HG03521 (cell line): ENCODE measurements at regions not wholly inside any gene's neighbourhood (a gene's known extent, or its start where the extent isn't known, plus 50 kb on each side); places are given as distances from the start of the nearest gene placed in this dataset.
"Not testable (repeated sequence)": the region's sequence is repeated elsewhere in the genome, so short reads cannot be mapped to it uniquely, and the experiment has no call there.

Experiments used
- ATAC-seq: cut with Tn5 transposase; IDR thresholded peaks from one replicate; pipeline ENCODE4 v1.9.1; 2021; ENCODE audit warnings: mild to moderate bottlenecking, moderate library complexity; ENCODE audit not compliant: unreplicated experiment

GRCh38 chr12:33588725-33589405 is 149.2 kb upstream of the SYT10 start:
- no peak for ATAC-seq

GRCh38 chr12:33589576-33590114 is 150.0 kb upstream of the SYT10 start:
- ATAC-seq: no peak

- ATAC-seq: no peak
Observed at GRCh38 chr12:33593753-33594152, 154.1 kb upstream of the SYT10 start.

GRCh38 chr12:33596061-33596460 is 156.4 kb upstream of the SYT10 start:
- ATAC-seq: no peak

GRCh38 chr12:33596814-33597213 is 157.2 kb upstream of the SYT10 start:
- ATAC-seq: no peak

- ATAC-seq: no peak
Observed at GRCh38 chr12:33602515-33602914, 162.9 kb upstream of the SYT10 start.

- ATAC-seq: no peak
Observed at GRCh38 chr12:33605757-33606156, 166.1 kb upstream of the SYT10 start.

- ATAC-seq: no peak
Observed at GRCh38 chr12:33609910-33610309, 170.3 kb upstream of the SYT10 start.

- ATAC-seq: no peak
Observed at GRCh38 chr12:33614630-33615029, 175.0 kb upstream of the SYT10 start.

GRCh38 chr12:33617218-33617617 is 177.6 kb upstream of the SYT10 start:
- ATAC-seq: no peak

GRCh38 chr12:33628087-33628486 is 188.5 kb upstream of the SYT10 start:
- ATAC-seq: no peak

GRCh38 chr12:33634544-33634943 is 194.9 kb upstream of the SYT10 start:
- no peak for ATAC-seq

- not testable (repeated sequence) for ATAC-seq
Observed at GRCh38 chr12:33636930-33637329, 197.3 kb upstream of the SYT10 start.

- no peak for ATAC-seq
Observed at GRCh38 chr12:33639975-33640374, 200.4 kb upstream of the SYT10 start.

- ATAC-seq: no peak
Observed at GRCh38 chr12:33649992-33650391, 210.4 kb upstream of the SYT10 start.

GRCh38 chr12:33650832-33651231 is 211.2 kb upstream of the SYT10 start:
- ATAC-seq: no peak

- no peak for ATAC-seq
Observed at GRCh38 chr12:33653362-33653761, 213.7 kb upstream of the SYT10 start.

- no peak for ATAC-seq
Observed at GRCh38 chr12:33654313-33654712, 214.7 kb upstream of the SYT10 start.

GRCh38 chr12:33663000-33663654 is 223.5 kb upstream of the SYT10 start:
- ATAC-seq: no peak

- ATAC-seq: no peak
Observed at GRCh38 chr12:33669349-33669748, 229.7 kb upstream of the SYT10 start.

- ATAC-seq: no peak
Observed at GRCh38 chr12:33670284-33670683, 230.7 kb upstream of the SYT10 start.

- ATAC-seq: no peak
Observed at GRCh38 chr12:33671676-33672075, 232.1 kb upstream of the SYT10 start.
